Stomach (tissue), 4 donors: ENCODE measurements at regions not wholly inside any gene's neighbourhood (a gene's known extent, or its start where the extent isn't known, plus 50 kb on each side); places are given as distances from the start of the nearest gene placed in this dataset.

Experiments
- CTCF ChIP-seq, 7 experiments: fragments of 450-650 bp in 4 of 7; fragments of 200-600 bp in 3 of 7; sonication (generic) in 3 of 7; IDR thresholded peaks; one replicate each; pipeline ENCODE4 v1.5.1; 2016 to 2019; ENCODE audit warnings: antibody characterized with exemption in 7 of 7, control low read depth in 2 of 7, mild to moderate bottlenecking in 1 of 7
- POLR2A ChIP-seq, 4 donors: fragments of 450-650 bp; IDR thresholded peaks; one replicate each; pipeline ENCODE4 v1.6.1; 2016; ENCODE audit warnings: antibody characterized with exemption in 4 of 4, control low read depth in 2 of 4, mild to moderate bottlenecking in 1 of 4, moderate library complexity in 1 of 4
- POLR2AphosphoS5 ChIP-seq, 3 donors: sonication (generic); formaldehyde crosslinking; IDR thresholded peaks; one replicate each; pipeline ENCODE4 v1.6.1; 2016; ENCODE audit warnings: antibody characterized with exemption in 3 of 3

- no peak for TF ChIP-seq CTCF (IDR thresholded peaks at IDR 0.05)
- TF ChIP-seq POLR2AphosphoS5 (IDR thresholded peaks at IDR 0.05), result no peak
- TF ChIP-seq POLR2A (IDR thresholded peaks at IDR 0.05), result no peak
Measured at GRCh38 chrX:77118686-77119085, 328.5 kb upstream of the FGF16 start.
